Neural crest cell (in vitro differentiated cells): ENCODE measurements at regions not wholly inside any gene's neighbourhood (a gene's known extent, or its start where the extent isn't known, plus 50 kb on each side); places are given as distances from the start of the nearest gene placed in this dataset.

Experiments used
- DNase-seq: peaks from one replicate; pipeline ENCODE4 v3.0.0; 2021; ENCODE audit warnings: low read depth, mixed read lengths, low spot score
- H3K27ac Mint-ChIP-seq: one replicate; pipeline ENCODE4 v1.8.0; 2021; ENCODE audit warnings: mild to moderate bottlenecking, mixed read lengths; ENCODE audit not compliant: unreplicated experiment
- H3K27me3 Mint-ChIP-seq: 2 replicates; pipeline ENCODE4 v1.8.0; 2021; ENCODE audit warnings: low read depth, mild to moderate bottlenecking, mixed read lengths
- H3K36me3 Mint-ChIP-seq: 2 replicates; pipeline ENCODE4 v1.8.0; 2021; ENCODE audit warnings: low read depth, mild to moderate bottlenecking, mixed read lengths
- H3K4me1 Mint-ChIP-seq: 2 replicates; pipeline ENCODE4 v1.8.0; 2021; ENCODE audit warnings: mixed read lengths
- H3K4me3 Mint-ChIP-seq: one replicate; pipeline ENCODE4 v1.8.0; 2021; ENCODE audit warnings: mild to moderate bottlenecking, mixed read lengths
- H3K9me3 Mint-ChIP-seq: 2 replicates; pipeline ENCODE4 v1.8.0; 2021; ENCODE audit warnings: mixed read lengths
- TF ChIP-seq, protein P1 (sequence below): fragments of 200-600 bp; sonication (generic); conservative IDR thresholded peaks from 2 replicates; pipeline ENCODE4 v1.5.0; 2021; ENCODE audit warnings: antibody characterized with exemption, mild to moderate bottlenecking

DNA sequence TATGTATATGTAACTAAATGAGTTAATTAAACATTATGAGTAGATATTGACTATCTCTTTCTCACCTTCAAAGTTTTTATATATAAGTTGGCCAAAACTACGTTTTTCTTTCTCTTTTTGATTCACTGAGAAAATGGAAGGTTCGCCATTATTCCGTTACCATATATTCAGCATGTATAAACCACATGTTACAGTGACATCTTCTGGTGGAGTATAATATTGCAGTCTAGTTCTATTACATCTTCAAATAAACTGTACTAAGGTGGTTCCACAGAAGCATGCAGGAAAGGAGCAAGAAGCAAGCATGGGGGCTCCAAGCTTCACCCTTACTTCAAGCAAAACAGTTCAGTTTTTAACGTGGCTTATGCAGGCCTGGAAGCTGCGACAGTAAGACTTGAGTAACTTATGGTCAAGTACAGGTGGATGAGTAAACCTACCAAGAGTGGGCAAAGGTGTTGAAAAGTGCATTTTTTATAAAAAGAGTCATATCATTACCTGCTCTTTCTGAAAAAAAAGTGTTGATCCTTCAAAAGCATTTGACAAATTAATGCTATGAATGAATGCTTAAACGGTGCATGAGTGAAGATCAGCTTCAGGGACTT, 129.8 kb upstream of the RAB6C start:
- H3K9me3 Mint-ChIP-seq, result peaks cover 7% of the 10 kb centered on the region
- TF ChIP-seq, protein P1, sequence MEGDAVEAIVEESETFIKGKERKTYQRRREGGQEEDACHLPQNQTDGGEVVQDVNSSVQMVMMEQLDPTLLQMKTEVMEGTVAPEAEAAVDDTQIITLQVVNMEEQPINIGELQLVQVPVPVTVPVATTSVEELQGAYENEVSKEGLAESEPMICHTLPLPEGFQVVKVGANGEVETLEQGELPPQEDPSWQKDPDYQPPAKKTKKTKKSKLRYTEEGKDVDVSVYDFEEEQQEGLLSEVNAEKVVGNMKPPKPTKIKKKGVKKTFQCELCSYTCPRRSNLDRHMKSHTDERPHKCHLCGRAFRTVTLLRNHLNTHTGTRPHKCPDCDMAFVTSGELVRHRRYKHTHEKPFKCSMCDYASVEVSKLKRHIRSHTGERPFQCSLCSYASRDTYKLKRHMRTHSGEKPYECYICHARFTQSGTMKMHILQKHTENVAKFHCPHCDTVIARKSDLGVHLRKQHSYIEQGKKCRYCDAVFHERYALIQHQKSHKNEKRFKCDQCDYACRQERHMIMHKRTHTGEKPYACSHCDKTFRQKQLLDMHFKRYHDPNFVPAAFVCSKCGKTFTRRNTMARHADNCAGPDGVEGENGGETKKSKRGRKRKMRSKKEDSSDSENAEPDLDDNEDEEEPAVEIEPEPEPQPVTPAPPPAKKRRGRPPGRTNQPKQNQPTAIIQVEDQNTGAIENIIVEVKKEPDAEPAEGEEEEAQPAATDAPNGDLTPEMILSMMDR, result peak; percentile 84
- no peak for DNase-seq
- H3K36me3 Mint-ChIP-seq, result no peaks in the 10 kb centered on the region
- H3K4me1 Mint-ChIP-seq, result peaks cover 5% of the 10 kb centered on the region
- no peak overlapping the region for H3K27ac Mint-ChIP-seq
- H3K4me3 Mint-ChIP-seq, result no peak overlapping the region
- H3K27me3 Mint-ChIP-seq, result no peaks in the 10 kb centered on the region

DNA sequence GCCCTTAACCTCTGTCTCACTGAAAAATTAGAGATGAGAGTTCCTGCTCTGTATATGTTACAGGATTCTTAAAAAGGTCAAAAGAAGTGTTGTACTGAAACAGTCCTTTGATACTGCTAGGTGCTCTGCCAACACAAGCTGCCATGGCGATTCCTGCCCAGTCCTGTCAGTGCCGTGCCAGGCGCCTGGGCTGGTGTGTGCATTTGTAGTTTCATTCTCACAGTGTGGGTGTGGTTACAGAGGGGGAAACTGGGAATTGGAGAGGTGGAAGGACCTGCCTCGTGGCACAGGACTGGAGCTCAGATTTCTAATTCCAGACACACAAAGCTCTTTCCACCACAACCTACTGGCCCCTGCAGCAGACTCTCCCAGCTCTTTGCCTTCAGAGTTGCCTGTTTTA, 122.3 kb upstream of the RAB6C start:
- Mint-ChIP-seq H3K9me3 (no peaks in the 10 kb centered on the region), H3K27me3 (no peaks in the 10 kb centered on the region), H3K36me3 (no peaks in the 10 kb centered on the region), H3K4me1 (no peaks in the 10 kb centered on the region), H3K27ac (no peak overlapping the region), H3K4me3 (no peak overlapping the region)
- DNase-seq, result no peak
- TF ChIP-seq, protein P1, result no peak

DNA sequence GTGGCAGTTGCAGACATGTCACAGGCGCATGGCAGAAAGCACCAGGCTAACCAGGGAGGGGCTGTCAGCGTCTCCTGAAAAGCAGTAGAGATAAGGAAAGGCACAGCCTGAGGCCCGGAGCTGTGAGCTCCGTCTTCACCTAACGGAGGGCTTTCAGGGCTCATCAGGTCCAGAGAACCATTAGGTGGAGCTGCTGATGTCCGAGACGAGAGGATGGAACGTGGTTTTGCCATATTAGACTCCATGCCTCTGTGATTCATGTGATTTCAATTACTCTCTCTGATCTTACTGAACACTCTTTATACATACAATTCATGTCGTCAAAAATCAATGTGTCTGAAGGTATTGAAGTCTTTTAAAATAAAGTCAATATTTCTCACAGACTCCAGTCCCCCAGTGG, 120.3 kb upstream of the RAB6C start:
- H3K27ac Mint-ChIP-seq, result no peak overlapping the region
- H3K4me1 Mint-ChIP-seq, result no peaks in the 10 kb centered on the region
- H3K4me3 Mint-ChIP-seq, result no peak overlapping the region
- no peaks in the 10 kb centered on the region for H3K36me3 Mint-ChIP-seq
- TF ChIP-seq, protein P1, result no peak
- no peaks in the 10 kb centered on the region for H3K27me3 Mint-ChIP-seq
- H3K9me3 Mint-ChIP-seq, result no peaks in the 10 kb centered on the region
- no peak for DNase-seq

- Mint-ChIP-seq H3K4me3 (no peak overlapping the region), H3K4me1 (no peaks in the 10 kb centered on the region), H3K27ac (no peak overlapping the region), H3K27me3 (no peaks in the 10 kb centered on the region), H3K9me3 (no peaks in the 10 kb centered on the region), H3K36me3 (no peaks in the 10 kb centered on the region)
- TF ChIP-seq, protein P1, result no peak
- no peak for DNase-seq
Measured at GRCh38 chr2:129860088-129860487, 119.4 kb upstream of the RAB6C start.

GRCh38 chr2:129861666-129862288, 117.7 kb upstream of the RAB6C start:
- TF ChIP-seq, protein P1, result no peak
- no peaks in the 10 kb centered on the region for H3K27me3 Mint-ChIP-seq
- no peaks in the 10 kb centered on the region for H3K4me1 Mint-ChIP-seq
- no peak overlapping the region for H3K27ac Mint-ChIP-seq
- H3K36me3 Mint-ChIP-seq, result no peaks in the 10 kb centered on the region
- H3K9me3 Mint-ChIP-seq, result no peaks in the 10 kb centered on the region
- H3K4me3 Mint-ChIP-seq, result no peak overlapping the region
- no peak for DNase-seq
